NB4 (cell line): ENCODE measurements at regions not wholly inside any gene's neighbourhood (a gene's known extent, or its start where the extent isn't known, plus 50 kb on each side); places are given as distances from the start of the nearest gene placed in this dataset.

Source experiments
- DNase-seq: peaks from one replicate; pipeline ENCODE4 v3.0.0; 2010; ENCODE audit warnings: low read depth
- H3K4me3 ChIP-seq: one replicate; pipeline ENCODE4 v1.5.1; 2011; ENCODE audit warnings: mild to moderate bottlenecking, low read depth, low read length, moderate library complexity
- MYC ChIP-seq: IDR thresholded peaks from 2 replicates; pipeline ENCODE4 v1.6.1; 2011; ENCODE audit warnings: low read depth, low read length
- POLR2A ChIP-seq: IDR thresholded peaks from 2 replicates; pipeline ENCODE4 v1.6.1; 2011; ENCODE audit warnings: mild to moderate bottlenecking; ENCODE audit not compliant: insufficient read length; ENCODE audit errors: extremely low read depth
- TF ChIP-seq, protein P1 (sequence below): IDR thresholded peaks from 2 replicates; pipeline ENCODE4 v1.6.1; 2011; ENCODE audit warnings: low read depth, low read length
- TF ChIP-seq, protein P2 (sequence below): IDR thresholded peaks from one replicate; pipeline ENCODE4 v1.5.1; 2012; ENCODE audit warnings: low read depth, low read length

DNA sequence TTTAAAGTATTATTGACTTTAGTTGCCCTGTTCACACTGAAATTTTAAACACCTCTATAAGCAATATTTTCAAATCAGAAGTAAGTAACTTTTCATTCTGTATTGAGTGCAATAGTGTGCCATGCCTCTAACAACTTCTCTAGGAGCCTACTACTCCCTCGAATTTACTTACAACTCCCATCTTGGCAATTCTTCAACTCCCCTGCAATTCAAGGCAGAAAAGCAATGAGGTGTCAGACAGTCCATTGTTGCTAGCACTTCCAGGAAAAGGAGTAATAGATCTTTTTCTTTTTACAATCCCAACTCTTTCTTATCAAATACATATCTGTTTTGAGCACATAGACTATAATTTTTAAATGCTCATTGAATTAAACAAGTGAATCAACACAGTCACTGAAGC, 222.7 kb upstream of the PUM3 start:
- H3K4me3 ChIP-seq, result no peak overlapping the region
- DNase-seq, result no peak
- TF ChIP-seq, protein P1, sequence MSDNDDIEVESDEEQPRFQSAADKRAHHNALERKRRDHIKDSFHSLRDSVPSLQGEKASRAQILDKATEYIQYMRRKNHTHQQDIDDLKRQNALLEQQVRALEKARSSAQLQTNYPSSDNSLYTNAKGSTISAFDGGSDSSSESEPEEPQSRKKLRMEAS, result no peak
- no peak for TF ChIP-seq POLR2A
- TF ChIP-seq MYC, result no peak
- TF ChIP-seq, protein P2, sequence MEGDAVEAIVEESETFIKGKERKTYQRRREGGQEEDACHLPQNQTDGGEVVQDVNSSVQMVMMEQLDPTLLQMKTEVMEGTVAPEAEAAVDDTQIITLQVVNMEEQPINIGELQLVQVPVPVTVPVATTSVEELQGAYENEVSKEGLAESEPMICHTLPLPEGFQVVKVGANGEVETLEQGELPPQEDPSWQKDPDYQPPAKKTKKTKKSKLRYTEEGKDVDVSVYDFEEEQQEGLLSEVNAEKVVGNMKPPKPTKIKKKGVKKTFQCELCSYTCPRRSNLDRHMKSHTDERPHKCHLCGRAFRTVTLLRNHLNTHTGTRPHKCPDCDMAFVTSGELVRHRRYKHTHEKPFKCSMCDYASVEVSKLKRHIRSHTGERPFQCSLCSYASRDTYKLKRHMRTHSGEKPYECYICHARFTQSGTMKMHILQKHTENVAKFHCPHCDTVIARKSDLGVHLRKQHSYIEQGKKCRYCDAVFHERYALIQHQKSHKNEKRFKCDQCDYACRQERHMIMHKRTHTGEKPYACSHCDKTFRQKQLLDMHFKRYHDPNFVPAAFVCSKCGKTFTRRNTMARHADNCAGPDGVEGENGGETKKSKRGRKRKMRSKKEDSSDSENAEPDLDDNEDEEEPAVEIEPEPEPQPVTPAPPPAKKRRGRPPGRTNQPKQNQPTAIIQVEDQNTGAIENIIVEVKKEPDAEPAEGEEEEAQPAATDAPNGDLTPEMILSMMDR, result no peak

DNA sequence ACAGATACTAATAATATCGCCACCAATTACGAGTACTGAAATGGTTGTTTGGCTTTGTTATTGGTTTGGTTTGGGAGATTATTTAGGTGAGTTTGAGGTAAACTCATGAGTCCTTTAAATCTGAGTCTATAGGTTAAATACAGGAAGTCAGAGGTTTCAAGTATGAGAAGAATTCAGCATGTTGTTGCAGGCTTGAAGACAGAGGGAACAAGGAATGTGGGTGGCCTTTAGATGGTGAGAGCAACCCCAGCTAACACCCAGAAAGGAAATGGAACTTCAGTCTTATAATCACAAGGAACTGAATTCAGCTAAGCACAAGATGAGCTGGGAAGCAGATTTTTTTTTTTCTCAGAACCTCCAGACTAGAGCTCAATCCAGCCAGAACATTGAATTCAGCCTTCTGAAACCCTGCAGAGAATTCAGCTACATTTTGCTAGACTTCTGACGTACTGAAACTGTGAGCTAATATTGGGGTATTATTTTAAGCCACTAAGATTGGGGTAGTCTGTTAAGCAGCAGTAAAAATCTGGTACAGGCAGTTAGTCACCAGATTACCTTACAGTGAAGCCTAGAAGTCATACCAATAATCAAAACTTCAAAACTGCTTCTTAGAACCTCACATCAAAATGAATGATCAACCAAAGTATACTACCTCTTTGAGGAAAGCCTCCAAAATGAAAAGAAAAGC, 216.0 kb upstream of the PUM3 start:
- H3K4me3 ChIP-seq, result no peak overlapping the region
- no peak for DNase-seq
- no peak for TF ChIP-seq MYC
- TF ChIP-seq, protein P2, result no peak
- TF ChIP-seq POLR2A, result no peak
- TF ChIP-seq, protein P1, result no peak

DNA sequence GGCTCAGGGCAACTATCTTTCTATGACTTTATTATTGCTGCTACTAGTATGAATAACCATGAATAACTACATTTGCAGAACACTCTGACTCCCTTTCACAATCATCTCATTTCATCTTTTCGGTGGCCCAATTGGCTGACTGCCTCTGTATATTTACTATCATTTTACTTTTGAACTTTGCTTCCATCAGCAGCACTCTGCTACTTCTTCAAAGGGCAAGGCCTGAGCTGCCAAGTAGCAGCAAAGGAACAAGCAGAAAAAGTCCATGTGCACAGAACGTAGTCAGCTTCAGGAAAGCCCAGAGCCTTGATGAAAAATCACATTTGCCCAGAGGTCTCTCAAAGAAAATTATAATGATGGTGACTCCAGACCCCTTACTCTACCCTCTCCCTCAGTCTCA, 214.5 kb upstream of the PUM3 start:
- TF ChIP-seq, protein P2, result no peak
- TF ChIP-seq POLR2A, result no peak
- TF ChIP-seq, protein P1, result no peak
- TF ChIP-seq MYC, result no peak
- no peak for DNase-seq
- H3K4me3 ChIP-seq, result no peak overlapping the region

DNA sequence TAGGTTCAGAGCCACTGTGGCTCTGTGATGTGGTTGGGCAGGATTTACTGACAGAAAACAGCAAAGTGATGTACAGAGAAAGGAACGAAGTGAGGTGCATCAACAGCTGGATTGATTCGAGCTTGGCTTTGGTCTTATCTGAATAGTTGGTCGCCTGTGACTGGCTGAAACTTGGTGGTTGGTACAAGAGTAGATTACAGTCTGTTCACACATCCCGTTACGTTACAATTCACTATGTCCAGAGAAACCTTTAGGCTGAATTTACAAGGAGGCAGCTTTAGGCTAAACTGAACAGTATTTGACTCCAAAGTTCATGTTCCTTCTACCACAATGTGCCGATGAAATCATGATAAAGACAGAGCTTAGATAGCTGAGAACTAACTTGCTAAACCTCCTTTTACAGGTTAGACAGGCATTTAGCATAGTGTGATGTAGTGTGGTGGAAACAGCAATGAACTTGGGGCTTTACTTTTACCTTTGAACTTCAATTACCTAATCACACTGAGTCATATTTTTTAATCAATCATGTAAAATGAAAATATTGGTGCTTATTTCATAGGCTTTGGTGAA, 210.2 kb upstream of the PUM3 start:
- no peak overlapping the region for H3K4me3 ChIP-seq
- TF ChIP-seq, protein P1, result no peak
- TF ChIP-seq MYC, result no peak
- TF ChIP-seq, protein P2, result no peak
- TF ChIP-seq POLR2A, result no peak

DNA sequence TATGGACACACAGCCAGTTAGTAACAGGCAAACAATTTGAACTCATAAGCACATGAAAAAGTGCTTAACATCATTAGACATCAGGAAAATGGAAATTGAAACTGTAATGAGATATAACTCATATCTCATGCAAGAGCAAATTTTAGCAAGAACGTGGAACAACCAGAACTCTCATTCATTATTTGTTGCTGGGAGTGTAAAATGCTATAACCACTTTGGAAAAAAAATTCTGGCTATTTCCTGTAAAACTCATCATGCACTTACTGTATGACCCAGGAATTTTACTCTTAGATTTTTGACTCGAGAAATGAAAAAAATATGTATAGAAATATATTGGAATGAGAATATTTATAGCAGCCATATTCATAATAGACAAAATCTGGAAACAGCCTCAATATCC, 205.7 kb upstream of the PUM3 start:
- no peak for DNase-seq
- TF ChIP-seq, protein P1, result no peak
- no peak for TF ChIP-seq MYC
- no peak overlapping the region for H3K4me3 ChIP-seq

More for the DNA sequence above, 210.2 kb upstream of the PUM3 start:
- DNase-seq, result no peak

DNA sequence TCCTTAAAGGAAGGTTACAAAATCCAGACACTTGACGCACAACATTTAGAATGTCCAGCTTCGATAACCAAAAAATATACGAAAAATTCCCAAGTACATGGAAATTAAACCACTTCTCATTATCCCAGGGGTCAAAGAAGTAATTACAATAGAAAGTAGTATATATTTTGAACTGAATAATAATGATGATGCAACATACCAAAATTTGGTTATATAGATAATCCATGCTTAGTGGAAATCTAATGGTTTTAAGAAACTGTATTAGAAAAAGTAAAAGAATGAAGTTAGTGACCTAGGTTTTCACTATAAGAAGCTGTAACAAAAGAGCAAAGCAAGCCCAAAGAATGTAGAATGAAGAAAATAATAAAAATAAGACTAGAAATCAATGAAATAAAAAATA, 204.0 kb upstream of the PUM3 start:
- no peak for DNase-seq
- H3K4me3 ChIP-seq, result no peak overlapping the region
- no peak for TF ChIP-seq MYC
- no peak for TF ChIP-seq POLR2A
- TF ChIP-seq, protein P1, result no peak
- TF ChIP-seq, protein P2, result no peak
